H1 (cell line): ENCODE measurements at regions not wholly inside any gene's neighbourhood (a gene's known extent, or its start where the extent isn't known, plus 50 kb on each side); places are given as distances from the start of the nearest gene placed in this dataset.

Experiments
- CTCF ChIA-PET: fragments of 300-600 bp; sonication (Branson Sonifier 250); formaldehyde crosslinking; loops from one replicate; lab custom pipeline; 2021; ENCODE audit not compliant: partially characterized antibody; lab: Charles Lee
- POLR2A ChIA-PET: fragments of 300-600 bp; sonication (Branson Sonifier 250); formaldehyde crosslinking; loops from one replicate; lab custom pipeline; 2021; ENCODE audit warnings: inconsistent platforms; ENCODE audit not compliant: partially characterized antibody; lab: Charles Lee
- DNase-seq, 2 experiments: peaks; one replicate each; pipeline versions ENCODE4 v3.0.0 to v3.0.0-alpha.2; 2010 to 2022; ENCODE audit warnings: low spot score in 2 of 2, low read depth in 1 of 2, mixed read lengths in 1 of 2
- FAIRE-seq: peaks from 2 replicates; lab custom pipeline; 2011; peaks lifted over from hg19 to GRCh38; lab: Jason Lieb, UNC
- H2AFZ ChIP-seq: 2 replicates; pipeline ENCODE4 v1.8.1; 2012; ENCODE audit warnings: low read length, inconsistent platforms
- H2AK5ac ChIP-seq: 2 replicates; pipeline ENCODE4 v1.6.1; 2013; ENCODE audit warnings: low read depth, low read length
- H2BK120ac ChIP-seq: replicated peaks from 2 replicates; pipeline ENCODE3; 2013; ENCODE audit warnings: low read depth, low read length, inconsistent platforms
- H2BK12ac ChIP-seq: 2 replicates; pipeline ENCODE4 v1.6.1; 2013; ENCODE audit warnings: low read depth, low read length
- H2BK15ac ChIP-seq: 2 replicates; pipeline ENCODE4 v1.6.1; 2013; ENCODE audit warnings: low read length
- H2BK20ac ChIP-seq: 2 replicates; pipeline ENCODE4 v1.6.1; 2013; ENCODE audit warnings: low read length
- H2BK5ac ChIP-seq: 2 replicates; pipeline ENCODE4 v1.6.1; 2013; ENCODE audit warnings: low read depth, low read length
- H3K14ac ChIP-seq: 2 replicates; pipeline ENCODE4 v1.6.1; 2013; ENCODE audit warnings: inconsistent platforms; ENCODE audit not compliant: insufficient read length
- H3K18ac ChIP-seq: 2 replicates; pipeline ENCODE4 v1.6.1; 2013; ENCODE audit warnings: low read length; ENCODE audit errors: extremely low read depth
- H3K23ac ChIP-seq: 2 replicates; pipeline ENCODE4 v1.6.1; 2013; ENCODE audit warnings: inconsistent platforms; ENCODE audit not compliant: insufficient read length
- H3K23me2 ChIP-seq: 2 replicates; pipeline ENCODE4 v1.6.1; 2013; ENCODE audit warnings: low read depth, low read length
- H3K27ac ChIP-seq: 2 replicates; pipeline ENCODE4 v1.6.1; 2011; ENCODE audit warnings: low read depth, low read length, inconsistent platforms
- H3K27me3 ChIP-seq, 4 experiments: replicated peaks in 1 of 4; 1 replicate in 1 of 4; 2 replicates in 3 of 4; pipeline versions ENCODE4 v1.6.1 to v1.8.1; 2011 to 2013; ENCODE audit warnings: low read length in 3 of 4, mild to moderate bottlenecking in 3 of 4, inconsistent platforms in 2 of 4, mixed read lengths in 2 of 4, moderate library complexity in 1 of 4; ENCODE audit not compliant: control insufficient read depth in 3 of 4, insufficient read depth in 3 of 4; ENCODE audit errors: extremely low read depth in 1 of 4
- H3K36me3 ChIP-seq, 4 experiments: 2 replicates each; pipeline versions ENCODE4 v1.6.1 to v1.8.1; 2011 to 2013; ENCODE audit warnings: mild to moderate bottlenecking in 4 of 4, low read length in 3 of 4, moderate library complexity in 2 of 4, control low read depth in 1 of 4, inconsistent platforms in 1 of 4; ENCODE audit not compliant: insufficient read depth in 4 of 4, control insufficient read depth in 2 of 4
- H3K4ac ChIP-seq: replicated peaks from 2 replicates; pipeline ENCODE3; 2013; ENCODE audit warnings: low read length, low read depth, mixed read lengths, inconsistent platforms; ENCODE audit not compliant: insufficient read length
- H3K4me1 ChIP-seq, 4 experiments: replicated peaks in 1 of 4; 1 replicate in 1 of 4; 2 replicates in 3 of 4; pipeline versions ENCODE4 v1.6.1 to v1.8.1; 2011 to 2013; ENCODE audit warnings: low read length in 3 of 4, inconsistent platforms in 2 of 4, mixed read lengths in 1 of 4; ENCODE audit not compliant: insufficient read depth in 4 of 4, control insufficient read depth in 3 of 4
- H3K4me2 ChIP-seq, 2 experiments: 2 replicates each; pipeline versions ENCODE4 v1.6.1 to v1.8.1; 2011 to 2013; ENCODE audit warnings: low read depth in 2 of 2, low read length in 2 of 2, control low read depth in 1 of 2, inconsistent platforms in 1 of 2, mild to moderate bottlenecking in 1 of 2; ENCODE audit not compliant: insufficient read depth in 1 of 2
- H3K4me3 ChIP-seq, 4 experiments: fragments of 200-600, 300-600 bp in 1 of 4; sonication (generic), shearing (Covaris generic), sonication (Bioruptor Twin) in 1 of 4; 2 replicates each; pipeline versions ENCODE4 v1.5.1 to v1.8.1; 2011 to 2016; ENCODE audit warnings: low read length in 4 of 4, low read depth in 3 of 4, control low read depth in 2 of 4, inconsistent platforms in 2 of 4, mild to moderate bottlenecking in 2 of 4, mixed read lengths in 1 of 4, moderate library complexity in 1 of 4; ENCODE audit not compliant: insufficient read depth in 2 of 4; ENCODE audit errors: extremely low read depth in 1 of 4
- H3K56ac ChIP-seq: replicated peaks from 2 replicates; pipeline ENCODE3; 2013; ENCODE audit warnings: low read depth, mild to moderate bottlenecking, mixed read lengths, low read length, inconsistent platforms; ENCODE audit not compliant: insufficient read length
- H3K79me1 ChIP-seq: 2 replicates; pipeline ENCODE4 v1.6.1; 2013; ENCODE audit warnings: low read depth, low read length, control low read depth
- H3K79me2 ChIP-seq, 2 experiments: 2 replicates each; pipeline versions ENCODE4 v1.6.1 to v1.8.1; 2012 to 2013; ENCODE audit warnings: low read length in 2 of 2, mild to moderate bottlenecking in 2 of 2, inconsistent platforms in 1 of 2; ENCODE audit not compliant: insufficient read depth in 2 of 2, control insufficient read depth in 1 of 2
- H3K9ac ChIP-seq, 4 experiments: replicated peaks in 1 of 4; 1 replicate in 1 of 4; 2 replicates in 3 of 4; pipeline versions ENCODE4 v1.6.1 to v1.8.1; 2011 to 2013; ENCODE audit warnings: low read depth in 3 of 4, low read length in 3 of 4, control low read depth in 2 of 4, mild to moderate bottlenecking in 2 of 4, moderate library complexity in 2 of 4, inconsistent platforms in 1 of 4; ENCODE audit errors: extremely low read depth in 1 of 4
- H3K9me3 ChIP-seq, 2 experiments: 2 replicates each; pipeline versions ENCODE4 v1.6.1 to v1.8.1; 2012 to 2013; ENCODE audit warnings: mild to moderate bottlenecking in 2 of 2, moderate library complexity in 2 of 2, control low read depth in 1 of 2, inconsistent platforms in 1 of 2, low read depth in 1 of 2, low read length in 1 of 2, mixed read lengths in 1 of 2; ENCODE audit not compliant: insufficient read depth in 2 of 2
- H4K20me1 ChIP-seq, 2 experiments: replicated peaks in 1 of 2; 2 replicates each; pipeline versions ENCODE3 to v1.8.1; 2011 to 2013; ENCODE audit warnings: inconsistent platforms in 2 of 2, low read length in 2 of 2, mild to moderate bottlenecking in 1 of 2; ENCODE audit not compliant: insufficient read depth in 2 of 2, control insufficient read depth in 1 of 2
- H4K5ac ChIP-seq: 2 replicates; pipeline ENCODE4 v1.6.1; 2013; ENCODE audit warnings: low read length, low read depth, mixed read lengths, inconsistent platforms; ENCODE audit not compliant: insufficient read length
- H4K8ac ChIP-seq: 2 replicates; pipeline ENCODE4 v1.8.0; 2013; ENCODE audit warnings: mild to moderate bottlenecking, moderate library complexity, low read length, inconsistent platforms; ENCODE audit not compliant: insufficient read depth; ENCODE audit errors: extremely low read depth
- H4K91ac ChIP-seq: replicated peaks from 2 replicates; pipeline ENCODE3; 2013; ENCODE audit warnings: low read length, mixed read lengths, inconsistent platforms; ENCODE audit not compliant: insufficient read length
- ASH2L ChIP-seq: fragments of 200-600, 300-600 bp; sonication (generic); IDR thresholded peaks from one replicate; pipeline ENCODE4 v1.7.1; 2017; ENCODE audit warnings: low read length
- BACH1 ChIP-seq: IDR thresholded peaks from 2 replicates; pipeline ENCODE4 v1.6.1; 2012; ENCODE audit warnings: low read length, improper control_type of control experiment
- BCL11A ChIP-seq, 2 experiments: IDR thresholded peaks; one replicate each; pipeline ENCODE4 v1.6.1; 2011; ENCODE audit warnings: low read depth in 2 of 2, low read length in 2 of 2, mild to moderate bottlenecking in 2 of 2
- EP300 ChIP-seq, 2 experiments: IDR thresholded peaks; 1 replicate in 1 of 2; 2 replicates in 1 of 2; pipeline ENCODE4 v1.6.1; 2011 to 2012; ENCODE audit warnings: low read depth in 2 of 2, low read length in 2 of 2, mild to moderate bottlenecking in 2 of 2, borderline replicate concordance in 1 of 2, inconsistent platforms in 1 of 2, moderate library complexity in 1 of 2
- NANOG ChIP-seq: IDR thresholded peaks from 2 replicates; pipeline ENCODE4 v1.6.1; 2011; ENCODE audit warnings: low read length, low read depth, mild to moderate bottlenecking, inconsistent platforms; ENCODE audit not compliant: insufficient read depth, poor library complexity, severe bottlenecking
- POLR2AphosphoS5 ChIP-seq: IDR thresholded peaks from 2 replicates; pipeline ENCODE4 v1.6.1; 2011; ENCODE audit warnings: low read depth, low read length
- POU5F1 ChIP-seq: IDR thresholded peaks from 2 replicates; pipeline ENCODE4 v1.6.1; 2011; ENCODE audit warnings: low read depth, mild to moderate bottlenecking, low read length, moderate library complexity
- RAD21 ChIP-seq, 2 experiments: IDR thresholded peaks in 1 of 2; conservative IDR thresholded peaks in 1 of 2; 2 replicates each; pipeline ENCODE4 v1.6.1; 2011; ENCODE audit warnings: low read depth in 2 of 2, low read length in 2 of 2, improper control_type of control experiment in 1 of 2, inconsistent platforms in 1 of 2, mild to moderate bottlenecking in 1 of 2, moderate library complexity in 1 of 2
- RBBP5 ChIP-seq: IDR thresholded peaks from 2 replicates; pipeline ENCODE4 v1.7.1; 2012; ENCODE audit warnings: low read depth, mild to moderate bottlenecking, inconsistent platforms, low read length, moderate library complexity, borderline replicate concordance
- SIN3A ChIP-seq, 2 experiments: IDR thresholded peaks in 1 of 2; conservative IDR thresholded peaks in 1 of 2; 2 replicates each; pipeline ENCODE4 v1.6.1; 2011 to 2012; ENCODE audit warnings: low read length in 2 of 2, improper control_type of control experiment in 1 of 2, low read depth in 1 of 2, mild to moderate bottlenecking in 1 of 2
- SP1 ChIP-seq: IDR thresholded peaks from 2 replicates; pipeline ENCODE4 v1.6.1; 2011; ENCODE audit warnings: low read depth, low read length
- SRF ChIP-seq: IDR thresholded peaks from 2 replicates; pipeline ENCODE4 v1.6.1; 2011; ENCODE audit warnings: mild to moderate bottlenecking, low read depth, low read length, moderate library complexity
- WGBS, 2 experiments: shearing (Covaris generic) in 1 of 2; methylation state at CpG; one replicate each; pipeline versions ENCODE4 v1.1.6 to v1.1.7; 2013 to 2015; ENCODE audit warnings: low lambda C conversion rate in 2 of 2, mixed read lengths in 2 of 2, inconsistent platforms in 1 of 2, low coverage in 1 of 2, missing lambda C conversion rate in 1 of 2; ENCODE audit not compliant: insufficient replicate concordance in 2 of 2, insufficient coverage in 1 of 2, insufficient read length in 1 of 2; ENCODE audit errors: extremely low coverage in 1 of 2, missing lambda C conversion rate in 1 of 2; 5-methylcytosine and 5-hydroxymethylcytosine counted together
- TF ChIP-seq, protein P1 (sequence below): IDR thresholded peaks from 2 replicates; pipeline ENCODE4 v1.6.1; 2011; ENCODE audit warnings: low read depth, mild to moderate bottlenecking, low read length; ENCODE audit not compliant: insufficient read depth

DNA sequence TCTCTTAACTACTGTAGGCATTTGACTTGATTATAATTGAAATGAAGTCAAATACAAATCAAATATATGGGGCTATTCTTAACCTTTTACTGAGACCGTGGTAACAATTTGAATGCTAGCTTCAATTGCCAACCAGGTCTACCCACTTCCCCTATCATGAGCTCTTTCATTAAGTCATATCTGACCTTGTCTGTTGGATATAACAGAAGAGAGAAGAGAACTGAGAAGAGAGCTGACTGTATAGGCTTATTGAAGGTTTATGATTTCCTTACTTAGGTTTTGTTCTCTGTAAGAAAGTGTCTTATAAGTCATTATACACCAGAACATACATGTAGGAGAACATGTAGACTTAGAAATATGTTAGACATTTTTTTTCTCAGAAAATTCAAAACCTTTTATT, 549.4 kb downstream of the COL12A1 start:
- POLR2A ChIA-PET, result no interaction called here
- H3K4ac ChIP-seq, result no peak overlapping the region
- H2BK20ac ChIP-seq, result no peak overlapping the region
- no peak overlapping the region for H4K8ac ChIP-seq
- H3K9me3 ChIP-seq, result peaks cover 7 to 11% of the 10 kb centered on the region in 2 experiments; a peak in 2 of 4 replicates
- H2BK12ac ChIP-seq, result no peak overlapping the region
- no peak overlapping the region for H3K23ac ChIP-seq
- no peaks in the 10 kb centered on the region for H3K4me1 ChIP-seq
- FAIRE-seq (no peak), DNase-seq (no peak)
- H2BK15ac ChIP-seq, result no peak overlapping the region
- no peaks in the 10 kb centered on the region for H3K36me3 ChIP-seq
- no peak overlapping the region for H3K27ac ChIP-seq
- no peak overlapping the region for H3K14ac ChIP-seq
- no peak overlapping the region for H3K56ac ChIP-seq
- H2BK120ac ChIP-seq, result no peak overlapping the region
- H3K79me1 ChIP-seq, result no peaks in the 10 kb centered on the region
- no peak overlapping the region for H2BK5ac ChIP-seq
- H3K18ac ChIP-seq, result no peak overlapping the region
- WGBS, 2 experiments, result 91% methylated on average over 1 of the region's 1 CpG; no CpG with 5 or more reads in 1 of the 2 experiments
- no peak overlapping the region for H2AK5ac ChIP-seq
- H3K23me2 ChIP-seq, result no peaks in the 10 kb centered on the region
- no peak overlapping the region for H4K5ac ChIP-seq
- no peaks in the 10 kb centered on the region for H4K20me1 ChIP-seq
- no peaks in the 10 kb centered on the region for H3K79me2 ChIP-seq
- H3K4me2 ChIP-seq, result no peak overlapping the region
- no peak overlapping the region for H2AFZ ChIP-seq
- H3K27me3 ChIP-seq, result no peaks in the 10 kb centered on the region
- no peak overlapping the region for H4K91ac ChIP-seq
- CTCF ChIA-PET, result no interaction called here
- H3K9ac ChIP-seq, result no peak overlapping the region
- no peak overlapping the region for H3K4me3 ChIP-seq
- TF ChIP-seq EP300 (IDR thresholded peaks at IDR 0.05; ENCODE audit: borderline replicate concordance in 1 of 2, low read depth in 2 of 2, low read length in 2 of 2) (no peak), ASH2L (no peak), POLR2AphosphoS5 (no peak), RAD21 (IDR thresholded peaks at IDR 0.05 in 1 of 2, conservative IDR thresholded peaks at IDR 0.05 in 1 of 2; ENCODE audit: low read depth in 2 of 2, low read length in 2 of 2) (no peak), BACH1 (no peak), NANOG (no peak), RBBP5 (no peak), SRF (no peak), BCL11A (IDR thresholded peaks at IDR 0.05; ENCODE audit: low read depth in 2 of 2, low read length in 2 of 2) (no peak), POU5F1 (no peak), SP1 (no peak), SIN3A (conservative IDR thresholded peaks at IDR 0.05 in 1 of 2, IDR thresholded peaks at IDR 0.05 in 1 of 2; ENCODE audit: low read depth in 1 of 2, low read length in 2 of 2) (no peak)
- TF ChIP-seq, protein P1, sequence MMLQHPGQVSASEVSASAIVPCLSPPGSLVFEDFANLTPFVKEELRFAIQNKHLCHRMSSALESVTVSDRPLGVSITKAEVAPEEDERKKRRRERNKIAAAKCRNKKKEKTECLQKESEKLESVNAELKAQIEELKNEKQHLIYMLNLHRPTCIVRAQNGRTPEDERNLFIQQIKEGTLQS, result no peak
